Epithelial cell of esophagus (primary cell): ENCODE measurements at regions not wholly inside any gene's neighbourhood (a gene's known extent, or its start where the extent isn't known, plus 50 kb on each side); places are given as distances from the start of the nearest gene placed in this dataset.

Source experiments
- DNase-seq: peaks from one replicate; pipeline ENCODE4 v3.0.0; 2010; ENCODE audit warnings: low read depth
- H3K4me3 ChIP-seq: 2 replicates; pipeline ENCODE4 v1.5.1; 2011; ENCODE audit warnings: mild to moderate bottlenecking, low read length, control low read depth
- CTCF ChIP-seq: IDR thresholded peaks from 2 replicates; pipeline ENCODE4 v1.5.1; 2011; ENCODE audit warnings: low read depth, mild to moderate bottlenecking, low read length, control low read depth, inconsistent platforms; ENCODE audit not compliant: insufficient read depth; ENCODE audit errors: missing control alignments

- no peak for TF ChIP-seq CTCF
- DNase-seq: no peak
- no peak overlapping the region for H3K4me3 ChIP-seq
Observed at GRCh38 chr10:28810057-28810870, 132.9 kb downstream of the BAMBI start.

GRCh38 chr10:28811639-28812349, 134.5 kb downstream of the BAMBI start:
- no peak for DNase-seq
- no peak for TF ChIP-seq CTCF
- no peak overlapping the region for H3K4me3 ChIP-seq

- no peak for TF ChIP-seq CTCF
- DNase-seq: no peak
- H3K4me3 ChIP-seq: no peak overlapping the region
Observed at GRCh38 chr10:28812384-28813372, 135.4 kb downstream of the BAMBI start.

GRCh38 chr10:28815681-28816080, 138.4 kb downstream of the BAMBI start:
- DNase-seq: no peak
- H3K4me3 ChIP-seq: no peak overlapping the region
- no peak for TF ChIP-seq CTCF

GRCh38 chr10:28822719-28823464, 145.6 kb downstream of the BAMBI start:
- H3K4me3 ChIP-seq: no peak overlapping the region
- no peak for TF ChIP-seq CTCF
- DNase-seq: no peak

GRCh38 chr10:28823501-28824075, 146.3 kb downstream of the BAMBI start:
- no peak for TF ChIP-seq CTCF
- no peak for DNase-seq
- no peak overlapping the region for H3K4me3 ChIP-seq
